H9 (cell line): ENCODE measurements at regions not wholly inside any gene's neighbourhood (a gene's known extent, or its start where the extent isn't known, plus 50 kb on each side); places are given as distances from the start of the nearest gene placed in this dataset.

Experiments used
- DNase-seq: peaks from one replicate; pipeline ENCODE4 v3.0.0-alpha.2; 2017
- H2AFZ ChIP-seq: one replicate; pipeline ENCODE4 v1.6.1; 2013; ENCODE audit warnings: mild to moderate bottlenecking, low read length, control low read depth, moderate library complexity
- H2AK5ac ChIP-seq: 2 replicates; pipeline ENCODE4 v1.6.1; 2013; ENCODE audit warnings: low read length, control low read depth, mixed read lengths; ENCODE audit not compliant: insufficient read length
- H2BK120ac ChIP-seq: one replicate; pipeline ENCODE4 v1.6.1; 2013; ENCODE audit warnings: low read depth, mild to moderate bottlenecking, low read length, control low read depth, inconsistent platforms; ENCODE audit not compliant: poor library complexity, severe bottlenecking
- H2BK12ac ChIP-seq: 2 replicates; pipeline ENCODE4 v1.6.1; 2013; ENCODE audit warnings: low read length, control low read depth, mixed read lengths, low read depth; ENCODE audit not compliant: insufficient read length
- H2BK15ac ChIP-seq: 2 replicates; pipeline ENCODE4 v1.6.1; 2013; ENCODE audit warnings: low read depth, low read length, control low read depth
- H2BK20ac ChIP-seq: one replicate; pipeline ENCODE4 v1.6.1; 2013; ENCODE audit warnings: low read depth, mild to moderate bottlenecking, low read length, control low read depth, inconsistent platforms; ENCODE audit not compliant: poor library complexity, severe bottlenecking
- H2BK5ac ChIP-seq: 2 replicates; pipeline ENCODE4 v1.6.1; 2013; ENCODE audit warnings: low read length, control low read depth, mixed read lengths; ENCODE audit not compliant: insufficient read length
- H3K14ac ChIP-seq: 2 replicates; pipeline ENCODE4 v1.6.1; 2013; ENCODE audit warnings: low read length, control low read depth; ENCODE audit not compliant: insufficient read depth
- H3K18ac ChIP-seq: 2 replicates; pipeline ENCODE4 v1.6.1; 2013; ENCODE audit warnings: low read depth, mild to moderate bottlenecking, mixed read lengths, low read length, control low read depth; ENCODE audit not compliant: insufficient read length
- H3K23ac ChIP-seq: 2 replicates; pipeline ENCODE4 v1.6.1; 2013; ENCODE audit warnings: low read length, control low read depth, mixed read lengths, low read depth; ENCODE audit not compliant: insufficient read length
- H3K23me2 ChIP-seq: 2 replicates; pipeline ENCODE4 v1.6.1; 2013; ENCODE audit warnings: low read depth, mild to moderate bottlenecking, mixed read lengths, low read length, control low read depth; ENCODE audit not compliant: insufficient read length, poor library complexity, severe bottlenecking
- H3K27ac ChIP-seq: 2 replicates; pipeline ENCODE4 v1.5.1; 2013; ENCODE audit warnings: low read length, control low read depth, mixed read lengths, low read depth; ENCODE audit not compliant: insufficient read length
- H3K27me3 ChIP-seq: 2 replicates; pipeline ENCODE4 v1.6.1; 2013; ENCODE audit warnings: low read length, control low read depth, inconsistent platforms; ENCODE audit not compliant: insufficient read depth
- H3K4ac ChIP-seq: 2 replicates; pipeline ENCODE4 v1.6.1; 2013; ENCODE audit warnings: low read depth, mild to moderate bottlenecking, control low read depth, inconsistent platforms, low read length, moderate library complexity
- H3K4me1 ChIP-seq: 2 replicates; pipeline ENCODE4 v1.6.1; 2013; ENCODE audit warnings: low read length, control low read depth, inconsistent platforms; ENCODE audit not compliant: insufficient read depth
- H3K4me2 ChIP-seq: 2 replicates; pipeline ENCODE4 v1.6.1; 2013; ENCODE audit warnings: low read length, control low read depth, mixed read lengths; ENCODE audit not compliant: insufficient read length, insufficient read depth
- H3K56ac ChIP-seq: 2 replicates; pipeline ENCODE4 v1.6.1; 2013; ENCODE audit warnings: low read depth, mild to moderate bottlenecking, mixed read lengths, low read length, control low read depth; ENCODE audit not compliant: insufficient read length
- H3K79me1 ChIP-seq: 2 replicates; pipeline ENCODE4 v1.6.1; 2013; ENCODE audit warnings: low read depth, mild to moderate bottlenecking, moderate library complexity, low read length, control low read depth, inconsistent platforms; ENCODE audit not compliant: insufficient read depth, poor library complexity, severe bottlenecking
- H3K79me2 ChIP-seq: 2 replicates; pipeline ENCODE4 v1.6.1; 2013; ENCODE audit warnings: low read length, control low read depth, inconsistent platforms; ENCODE audit not compliant: insufficient read depth
- H3K9ac ChIP-seq: 2 replicates; pipeline ENCODE4 v1.6.1; 2013; ENCODE audit warnings: low read length, control low read depth, mixed read lengths; ENCODE audit not compliant: insufficient read length; ENCODE audit errors: extremely low read depth
- H3K9me3 ChIP-seq: one replicate; pipeline ENCODE4 v1.6.1; 2013; ENCODE audit warnings: low read depth, low read length, inconsistent platforms; ENCODE audit not compliant: control insufficient read depth
- H3T11ph ChIP-seq: one replicate; pipeline ENCODE4 v1.6.1; 2013; ENCODE audit warnings: mild to moderate bottlenecking, low read length, control low read depth, inconsistent platforms
- H4K20me1 ChIP-seq: one replicate; pipeline ENCODE4 v1.6.1; 2013; ENCODE audit not compliant: control insufficient read depth, insufficient read length, insufficient read depth
- H4K5ac ChIP-seq: 2 replicates; pipeline ENCODE4 v1.6.1; 2013; ENCODE audit warnings: low read depth, mild to moderate bottlenecking, mixed read lengths, low read length, control low read depth; ENCODE audit not compliant: insufficient read length
- H4K8ac ChIP-seq: replicated peaks from 2 replicates; pipeline ENCODE4 v1.6.1; 2013; ENCODE audit warnings: low read length, control low read depth, mixed read lengths, low read depth; ENCODE audit not compliant: insufficient read length
- H4K91ac ChIP-seq: 2 replicates; pipeline ENCODE4 v1.6.1; 2013; ENCODE audit warnings: low read depth, mild to moderate bottlenecking, moderate library complexity, mixed read lengths, low read length, control low read depth; ENCODE audit not compliant: insufficient read length
- H3K27ac Mint-ChIP-seq, 3 experiments: 2 replicates in 2 of 3; 3 replicates in 1 of 3; pipeline ENCODE4 v1.8.0; 2020 to 2021; ENCODE audit warnings: mixed read lengths in 3 of 3, mild to moderate bottlenecking in 1 of 3, moderate library complexity in 1 of 3
- H3K27me3 Mint-ChIP-seq: 2 replicates; pipeline ENCODE4 v1.8.0; 2021; ENCODE audit warnings: low read depth, mild to moderate bottlenecking, moderate library complexity, mixed read lengths
- H3K36me3 Mint-ChIP-seq, 3 experiments: 2 replicates in 2 of 3; 3 replicates in 1 of 3; pipeline ENCODE4 v1.8.0; 2020 to 2021; ENCODE audit warnings: low read depth in 3 of 3, mixed read lengths in 3 of 3; ENCODE audit not compliant: insufficient read depth in 1 of 3
- H3K4me1 Mint-ChIP-seq, 2 experiments: 2 replicates each; pipeline ENCODE4 v1.8.0; 2020; ENCODE audit warnings: mixed read lengths in 2 of 2
- H3K4me3 Mint-ChIP-seq, 2 experiments: 2 replicates in 1 of 2; 3 replicates in 1 of 2; pipeline ENCODE4 v1.8.0; 2020 to 2021; ENCODE audit warnings: mild to moderate bottlenecking in 2 of 2, mixed read lengths in 2 of 2, moderate library complexity in 1 of 2
- H3K9me3 Mint-ChIP-seq, 2 experiments: 2 replicates in 1 of 2; 3 replicates in 1 of 2; pipeline ENCODE4 v1.8.0; 2020; ENCODE audit warnings: mild to moderate bottlenecking in 2 of 2, mixed read lengths in 2 of 2, moderate library complexity in 1 of 2
- WGBS: extraction: QIAGEN DNeasy Blood & Tissue Kit; methylation state at CpG from one replicate; pipeline ENCODE4 v1.1.7; 2013; ENCODE audit warnings: missing lambda C conversion rate, low lambda C conversion rate, mixed read lengths; ENCODE audit not compliant: insufficient read length; ENCODE audit errors: extremely low coverage; 5-methylcytosine and 5-hydroxymethylcytosine counted together
- TF ChIP-seq, protein P1 (sequence below): fragments of 200-600 bp; sonication (generic); conservative IDR thresholded peaks from 3 replicates; pipeline ENCODE4 v1.8.0; 2021; ENCODE audit warnings: antibody characterized with exemption, mild to moderate bottlenecking

- H2AFZ ChIP-seq = no peak overlapping the region
Measured at GRCh38 chr4:29121586-29121985, 1598.6 kb upstream of the PCDH7 start.

More at GRCh38 chr4:29121586-29121985, 1598.6 kb upstream of the PCDH7 start:
- Histone ChIP-seq H2BK20ac (no peak overlapping the region), H3K27me3 (no peaks in the 10 kb centered on the region), H3K9me3 (no peaks in the 10 kb centered on the region), H2BK15ac (no peak overlapping the region), H4K91ac (no peak overlapping the region), H3K14ac (no peak overlapping the region), H3K9ac (no peak overlapping the region), H4K5ac (no peak overlapping the region), H2BK12ac (no peak overlapping the region), H2AK5ac (no peak overlapping the region), H3K56ac (no peak overlapping the region), H3K27ac (no peak overlapping the region), H3K4me1 (no peaks in the 10 kb centered on the region), H3K23me2 (no peaks in the 10 kb centered on the region), H2BK120ac (no peak overlapping the region), H3K4ac (no peak overlapping the region), H3T11ph (no peak overlapping the region), H2BK5ac (no peak overlapping the region), H4K8ac (no peak overlapping the region), H3K79me1 (no peaks in the 10 kb centered on the region), H4K20me1 (no peaks in the 10 kb centered on the region), H3K4me2 (no peak overlapping the region), H3K23ac (no peak overlapping the region), H3K79me2 (no peaks in the 10 kb centered on the region), H3K18ac (no peak overlapping the region)
- TF ChIP-seq, protein P1, sequence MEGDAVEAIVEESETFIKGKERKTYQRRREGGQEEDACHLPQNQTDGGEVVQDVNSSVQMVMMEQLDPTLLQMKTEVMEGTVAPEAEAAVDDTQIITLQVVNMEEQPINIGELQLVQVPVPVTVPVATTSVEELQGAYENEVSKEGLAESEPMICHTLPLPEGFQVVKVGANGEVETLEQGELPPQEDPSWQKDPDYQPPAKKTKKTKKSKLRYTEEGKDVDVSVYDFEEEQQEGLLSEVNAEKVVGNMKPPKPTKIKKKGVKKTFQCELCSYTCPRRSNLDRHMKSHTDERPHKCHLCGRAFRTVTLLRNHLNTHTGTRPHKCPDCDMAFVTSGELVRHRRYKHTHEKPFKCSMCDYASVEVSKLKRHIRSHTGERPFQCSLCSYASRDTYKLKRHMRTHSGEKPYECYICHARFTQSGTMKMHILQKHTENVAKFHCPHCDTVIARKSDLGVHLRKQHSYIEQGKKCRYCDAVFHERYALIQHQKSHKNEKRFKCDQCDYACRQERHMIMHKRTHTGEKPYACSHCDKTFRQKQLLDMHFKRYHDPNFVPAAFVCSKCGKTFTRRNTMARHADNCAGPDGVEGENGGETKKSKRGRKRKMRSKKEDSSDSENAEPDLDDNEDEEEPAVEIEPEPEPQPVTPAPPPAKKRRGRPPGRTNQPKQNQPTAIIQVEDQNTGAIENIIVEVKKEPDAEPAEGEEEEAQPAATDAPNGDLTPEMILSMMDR = no peak
- no peaks in the 10 kb centered on the region; a peak in 1 of 7 replicates for H3K36me3 Mint-ChIP-seq
- no peaks in the 10 kb centered on the region for H3K27me3 Mint-ChIP-seq
- WGBS = no CpG with 5 or more reads among the region's 4 CpGs
- H3K4me1 Mint-ChIP-seq = no peaks in the 10 kb centered on the region
- H3K9me3 Mint-ChIP-seq = peaks cover 0 to 2% of the 10 kb centered on the region in 2 experiments; a peak in 2 of 5 replicates
- no peak overlapping the region for H3K27ac Mint-ChIP-seq
- no peak overlapping the region for H3K4me3 Mint-ChIP-seq
- DNase-seq = no peak
